ENCODE measurements at regions not wholly inside any gene's neighbourhood (a gene's known extent, or its start where the extent isn't known, plus 50 kb on each side); places are given as distances from the start of the nearest gene placed in this dataset.

GRCh38 chr22:47465222-47465621 is 702.8 kb downstream of the TBC1D22A start:
- no peak for TF ChIP-seq CEBPB (IDR thresholded peaks at IDR 0.05; ENCODE audit: low read depth, low read length)
- TF ChIP-seq RAD21 (IDR thresholded peaks at IDR 0.05; ENCODE audit: low read length), result no peak
- no peak for TF ChIP-seq FOS (IDR thresholded peaks at IDR 0.05; ENCODE audit: low read depth, low read length)
- no peak for TF ChIP-seq POLR2A (IDR thresholded peaks at IDR 0.05; ENCODE audit: low read depth, low read length)
- no peak for TF ChIP-seq CTCF (conservative IDR thresholded peaks at IDR 0.05; ENCODE audit: low read depth, low read length)
- TF ChIP-seq MAFK (IDR thresholded peaks at IDR 0.05; ENCODE audit: low read depth, low read length), result no peak
- TF ChIP-seq RFX5 (IDR thresholded peaks at IDR 0.05; ENCODE audit: low read depth, low read length), result no peak
- TF ChIP-seq BHLHE40 (IDR thresholded peaks at IDR 0.05; ENCODE audit: low read depth, low read length), result no peak
- no peak for TF ChIP-seq MXI1 (IDR thresholded peaks at IDR 0.05; ENCODE audit: borderline replicate concordance, low read depth, low read length)
- TF ChIP-seq MAZ (IDR thresholded peaks at IDR 0.05; ENCODE audit: borderline replicate concordance, low read depth, low read length), result no peak
- no peak for TF ChIP-seq NFE2L2 (IDR thresholded peaks at IDR 0.05; ENCODE audit: low read depth, low read length)
- no peak for TF ChIP-seq SMC3 (IDR thresholded peaks at IDR 0.05; ENCODE audit: low read depth, low read length)
- no peak for TF ChIP-seq RCOR1 (IDR thresholded peaks at IDR 0.05; ENCODE audit: insufficient replicate concordance, low read length)
- TF ChIP-seq USF2 (IDR thresholded peaks at IDR 0.05; ENCODE audit: low read depth, low read length), result no peak
- no peak for TF ChIP-seq CHD1 (IDR thresholded peaks at IDR 0.05; ENCODE audit: low read depth, low read length)
- TF ChIP-seq, protein P1, sequence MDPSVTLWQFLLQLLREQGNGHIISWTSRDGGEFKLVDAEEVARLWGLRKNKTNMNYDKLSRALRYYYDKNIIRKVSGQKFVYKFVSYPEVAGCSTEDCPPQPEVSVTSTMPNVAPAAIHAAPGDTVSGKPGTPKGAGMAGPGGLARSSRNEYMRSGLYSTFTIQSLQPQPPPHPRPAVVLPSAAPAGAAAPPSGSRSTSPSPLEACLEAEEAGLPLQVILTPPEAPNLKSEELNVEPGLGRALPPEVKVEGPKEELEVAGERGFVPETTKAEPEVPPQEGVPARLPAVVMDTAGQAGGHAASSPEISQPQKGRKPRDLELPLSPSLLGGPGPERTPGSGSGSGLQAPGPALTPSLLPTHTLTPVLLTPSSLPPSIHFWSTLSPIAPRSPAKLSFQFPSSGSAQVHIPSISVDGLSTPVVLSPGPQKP (IDR thresholded peaks at IDR 0.05; ENCODE audit: borderline replicate concordance, low read depth, low read length), result no peak
- H3K9me3 ChIP-seq (ENCODE audit: control insufficient read depth, insufficient read depth, low read length), result peaks cover 28% of the 10 kb centered on the region
- no peak overlapping the region for H3K18ac ChIP-seq (ENCODE audit: low read depth, low read length)
- no peaks in the 10 kb centered on the region for H3K27me3 ChIP-seq (ENCODE audit: control insufficient read depth, insufficient read depth, low read length)
- in situ Hi-C loops (cut with MboI; ENCODE audit: low sequenced_read_pairs) (no loop called here), dilution Hi-C loops (cut with HindIII; ENCODE audit: low sequenced_read_pairs, unreplicated experiment) (no loop called here), intact Hi-C loops (cut with micrococcal nuclease) (no loop called here)
- ChIA-PET POLR2A (ENCODE audit: unreplicated experiment) (no interaction called here), CTCF (no interaction called here)
- no peaks in the 10 kb centered on the region for H3K4me1 ChIP-seq (ENCODE audit: control insufficient read depth, insufficient read depth, low read length)
- H2AK5ac ChIP-seq (ENCODE audit: low read depth, low read length), result no peak overlapping the region
- no peak overlapping the region for H3K4me2 ChIP-seq (ENCODE audit: low read depth, low read length)
- H3K4ac ChIP-seq (ENCODE audit: low read depth, low read length), result no peak overlapping the region
- no peaks in the 10 kb centered on the region for H4K20me1 ChIP-seq (ENCODE audit: insufficient read depth, low read length)
- no peak overlapping the region for H2BK15ac ChIP-seq (ENCODE audit: low read depth, low read length)
- H2AK9ac ChIP-seq (replicated peaks; ENCODE audit: low read depth, low read length, poor library complexity), result no peak overlapping the region
- no peak overlapping the region for H3K14ac ChIP-seq (replicated peaks; ENCODE audit: low read depth, low read length)
- H4K91ac ChIP-seq (ENCODE audit: insufficient read depth, low read depth, low read length), result no peak overlapping the region
- 58% methylated on average over 5 of the region's 8 CpGs; no CpG with 5 or more reads in 1 of the 2 experiments for WGBS, 2 experiments (ENCODE audit: extremely low coverage in 2 of 2, insufficient read length in 1 of 2)
- no peak overlapping the region for H2BK20ac ChIP-seq (ENCODE audit: low read depth, low read length)
- H3K9ac ChIP-seq (ENCODE audit: low read depth, low read length), result no peak overlapping the region
- no peak overlapping the region for H3K27ac ChIP-seq (ENCODE audit: insufficient read depth, low read length)
- H3K9me1 ChIP-seq (ENCODE audit: insufficient read depth, low read length), result no peaks in the 10 kb centered on the region
- DNase-seq, result no peak
- no peak overlapping the region for H2AFZ ChIP-seq (replicated peaks; ENCODE audit: low read length, poor library complexity)
- no peak overlapping the region for H4K5ac ChIP-seq (ENCODE audit: low read depth, low read length)
- no peak overlapping the region for H3K23ac ChIP-seq (ENCODE audit: low read depth, low read length)
- H3K79me1 ChIP-seq (ENCODE audit: low read depth in 1 of 2, low read length in 2 of 2), result no peaks in the 10 kb centered on the region
- no peak for ATAC-seq (ENCODE audit: low read depth)
- no peak overlapping the region for H4K8ac ChIP-seq (ENCODE audit: low read depth in 2 of 2, low read length in 2 of 2)
- BruUV-seq (replicated peaks), result no TSS peak
- H3K56ac ChIP-seq (ENCODE audit: extremely low read depth, insufficient read depth, low read length), result no peak overlapping the region
- no peak overlapping the region for H3K4me3 ChIP-seq (ENCODE audit: insufficient read depth, low read depth, low read length)
- H2BK5ac ChIP-seq (ENCODE audit: low read depth, low read length, poor library complexity, severe bottlenecking), result no peak overlapping the region
- no peaks in the 10 kb centered on the region for H3K36me3 ChIP-seq (ENCODE audit: control insufficient read depth, insufficient read depth, low read length)
- H2BK120ac ChIP-seq (ENCODE audit: low read depth, low read length), result no peak overlapping the region

Data from IMR-90 (cell line).